H1 (cell line): ENCODE measurements at regions not wholly inside any gene's neighbourhood (a gene's known extent, or its start where the extent isn't known, plus 50 kb on each side); places are given as distances from the start of the nearest gene placed in this dataset.

Experiments used
- CTCF ChIA-PET: fragments of 300-600 bp; sonication (Branson Sonifier 250); formaldehyde crosslinking; loops from one replicate; lab custom pipeline; 2021; ENCODE audit not compliant: partially characterized antibody; lab: Charles Lee
- POLR2A ChIA-PET: fragments of 300-600 bp; sonication (Branson Sonifier 250); formaldehyde crosslinking; loops from one replicate; lab custom pipeline; 2021; ENCODE audit warnings: inconsistent platforms; ENCODE audit not compliant: partially characterized antibody; lab: Charles Lee
- DNase-seq, 2 experiments: peaks; one replicate each; pipeline versions ENCODE4 v3.0.0 to v3.0.0-alpha.2; 2010 to 2022; ENCODE audit warnings: low spot score in 2 of 2, low read depth in 1 of 2, mixed read lengths in 1 of 2
- FAIRE-seq: peaks from 2 replicates; lab custom pipeline; 2011; peaks lifted over from hg19 to GRCh38; lab: Jason Lieb, UNC
- H2AFZ ChIP-seq: 2 replicates; pipeline ENCODE4 v1.8.1; 2012; ENCODE audit warnings: low read length, inconsistent platforms
- H2AK5ac ChIP-seq: 2 replicates; pipeline ENCODE4 v1.6.1; 2013; ENCODE audit warnings: low read depth, low read length
- H2BK120ac ChIP-seq: replicated peaks from 2 replicates; pipeline ENCODE3; 2013; ENCODE audit warnings: low read depth, low read length, inconsistent platforms
- H2BK12ac ChIP-seq: 2 replicates; pipeline ENCODE4 v1.6.1; 2013; ENCODE audit warnings: low read depth, low read length
- H2BK15ac ChIP-seq: 2 replicates; pipeline ENCODE4 v1.6.1; 2013; ENCODE audit warnings: low read length
- H2BK20ac ChIP-seq: 2 replicates; pipeline ENCODE4 v1.6.1; 2013; ENCODE audit warnings: low read length
- H2BK5ac ChIP-seq: 2 replicates; pipeline ENCODE4 v1.6.1; 2013; ENCODE audit warnings: low read depth, low read length
- H3K14ac ChIP-seq: 2 replicates; pipeline ENCODE4 v1.6.1; 2013; ENCODE audit warnings: inconsistent platforms; ENCODE audit not compliant: insufficient read length
- H3K18ac ChIP-seq: 2 replicates; pipeline ENCODE4 v1.6.1; 2013; ENCODE audit warnings: low read length; ENCODE audit errors: extremely low read depth
- H3K23ac ChIP-seq: 2 replicates; pipeline ENCODE4 v1.6.1; 2013; ENCODE audit warnings: inconsistent platforms; ENCODE audit not compliant: insufficient read length
- H3K23me2 ChIP-seq: 2 replicates; pipeline ENCODE4 v1.6.1; 2013; ENCODE audit warnings: low read depth, low read length
- H3K27ac ChIP-seq: 2 replicates; pipeline ENCODE4 v1.6.1; 2011; ENCODE audit warnings: low read depth, low read length, inconsistent platforms
- H3K27me3 ChIP-seq, 4 experiments: replicated peaks in 1 of 4; 1 replicate in 1 of 4; 2 replicates in 3 of 4; pipeline versions ENCODE4 v1.6.1 to v1.8.1; 2011 to 2013; ENCODE audit warnings: low read length in 3 of 4, mild to moderate bottlenecking in 3 of 4, inconsistent platforms in 2 of 4, mixed read lengths in 2 of 4, moderate library complexity in 1 of 4; ENCODE audit not compliant: control insufficient read depth in 3 of 4, insufficient read depth in 3 of 4; ENCODE audit errors: extremely low read depth in 1 of 4
- H3K36me3 ChIP-seq, 4 experiments: 2 replicates each; pipeline versions ENCODE4 v1.6.1 to v1.8.1; 2011 to 2013; ENCODE audit warnings: mild to moderate bottlenecking in 4 of 4, low read length in 3 of 4, moderate library complexity in 2 of 4, control low read depth in 1 of 4, inconsistent platforms in 1 of 4; ENCODE audit not compliant: insufficient read depth in 4 of 4, control insufficient read depth in 2 of 4
- H3K4ac ChIP-seq: replicated peaks from 2 replicates; pipeline ENCODE3; 2013; ENCODE audit warnings: low read length, low read depth, mixed read lengths, inconsistent platforms; ENCODE audit not compliant: insufficient read length
- H3K4me1 ChIP-seq, 4 experiments: replicated peaks in 1 of 4; 1 replicate in 1 of 4; 2 replicates in 3 of 4; pipeline versions ENCODE4 v1.6.1 to v1.8.1; 2011 to 2013; ENCODE audit warnings: low read length in 3 of 4, inconsistent platforms in 2 of 4, mixed read lengths in 1 of 4; ENCODE audit not compliant: insufficient read depth in 4 of 4, control insufficient read depth in 3 of 4
- H3K4me2 ChIP-seq, 2 experiments: 2 replicates each; pipeline versions ENCODE4 v1.6.1 to v1.8.1; 2011 to 2013; ENCODE audit warnings: low read depth in 2 of 2, low read length in 2 of 2, control low read depth in 1 of 2, inconsistent platforms in 1 of 2, mild to moderate bottlenecking in 1 of 2; ENCODE audit not compliant: insufficient read depth in 1 of 2
- H3K4me3 ChIP-seq, 4 experiments: fragments of 200-600, 300-600 bp in 1 of 4; sonication (generic), shearing (Covaris generic), sonication (Bioruptor Twin) in 1 of 4; 2 replicates each; pipeline versions ENCODE4 v1.5.1 to v1.8.1; 2011 to 2016; ENCODE audit warnings: low read length in 4 of 4, low read depth in 3 of 4, control low read depth in 2 of 4, inconsistent platforms in 2 of 4, mild to moderate bottlenecking in 2 of 4, mixed read lengths in 1 of 4, moderate library complexity in 1 of 4; ENCODE audit not compliant: insufficient read depth in 2 of 4; ENCODE audit errors: extremely low read depth in 1 of 4
- H3K56ac ChIP-seq: replicated peaks from 2 replicates; pipeline ENCODE3; 2013; ENCODE audit warnings: low read depth, mild to moderate bottlenecking, mixed read lengths, low read length, inconsistent platforms; ENCODE audit not compliant: insufficient read length
- H3K79me1 ChIP-seq: 2 replicates; pipeline ENCODE4 v1.6.1; 2013; ENCODE audit warnings: low read depth, low read length, control low read depth
- H3K79me2 ChIP-seq, 2 experiments: 2 replicates each; pipeline versions ENCODE4 v1.6.1 to v1.8.1; 2012 to 2013; ENCODE audit warnings: low read length in 2 of 2, mild to moderate bottlenecking in 2 of 2, inconsistent platforms in 1 of 2; ENCODE audit not compliant: insufficient read depth in 2 of 2, control insufficient read depth in 1 of 2
- H3K9ac ChIP-seq, 4 experiments: replicated peaks in 1 of 4; 1 replicate in 1 of 4; 2 replicates in 3 of 4; pipeline versions ENCODE4 v1.6.1 to v1.8.1; 2011 to 2013; ENCODE audit warnings: low read depth in 3 of 4, low read length in 3 of 4, control low read depth in 2 of 4, mild to moderate bottlenecking in 2 of 4, moderate library complexity in 2 of 4, inconsistent platforms in 1 of 4; ENCODE audit errors: extremely low read depth in 1 of 4
- H3K9me3 ChIP-seq, 2 experiments: 2 replicates each; pipeline versions ENCODE4 v1.6.1 to v1.8.1; 2012 to 2013; ENCODE audit warnings: mild to moderate bottlenecking in 2 of 2, moderate library complexity in 2 of 2, control low read depth in 1 of 2, inconsistent platforms in 1 of 2, low read depth in 1 of 2, low read length in 1 of 2, mixed read lengths in 1 of 2; ENCODE audit not compliant: insufficient read depth in 2 of 2
- H4K20me1 ChIP-seq, 2 experiments: replicated peaks in 1 of 2; 2 replicates each; pipeline versions ENCODE3 to v1.8.1; 2011 to 2013; ENCODE audit warnings: inconsistent platforms in 2 of 2, low read length in 2 of 2, mild to moderate bottlenecking in 1 of 2; ENCODE audit not compliant: insufficient read depth in 2 of 2, control insufficient read depth in 1 of 2
- H4K5ac ChIP-seq: 2 replicates; pipeline ENCODE4 v1.6.1; 2013; ENCODE audit warnings: low read length, low read depth, mixed read lengths, inconsistent platforms; ENCODE audit not compliant: insufficient read length
- H4K8ac ChIP-seq: 2 replicates; pipeline ENCODE4 v1.8.0; 2013; ENCODE audit warnings: mild to moderate bottlenecking, moderate library complexity, low read length, inconsistent platforms; ENCODE audit not compliant: insufficient read depth; ENCODE audit errors: extremely low read depth
- H4K91ac ChIP-seq: replicated peaks from 2 replicates; pipeline ENCODE3; 2013; ENCODE audit warnings: low read length, mixed read lengths, inconsistent platforms; ENCODE audit not compliant: insufficient read length
- POLR2A ChIP-seq, 2 experiments: IDR thresholded peaks; 1 replicate in 1 of 2; 2 replicates in 1 of 2; pipeline ENCODE4 v1.6.1; 2011; ENCODE audit warnings: low read depth in 2 of 2, low read length in 2 of 2, mild to moderate bottlenecking in 2 of 2; ENCODE audit errors: control extremely low read depth in 1 of 2
- WGBS, 2 experiments: shearing (Covaris generic) in 1 of 2; methylation state at CpG; one replicate each; pipeline versions ENCODE4 v1.1.6 to v1.1.7; 2013 to 2015; ENCODE audit warnings: low lambda C conversion rate in 2 of 2, mixed read lengths in 2 of 2, inconsistent platforms in 1 of 2, low coverage in 1 of 2, missing lambda C conversion rate in 1 of 2; ENCODE audit not compliant: insufficient replicate concordance in 2 of 2, insufficient coverage in 1 of 2, insufficient read length in 1 of 2; ENCODE audit errors: extremely low coverage in 1 of 2, missing lambda C conversion rate in 1 of 2; 5-methylcytosine and 5-hydroxymethylcytosine counted together
- TF ChIP-seq, protein P1 (sequence below): IDR thresholded peaks from 2 replicates; pipeline ENCODE4 v1.6.1; 2012; ENCODE audit warnings: inconsistent platforms

DNA sequence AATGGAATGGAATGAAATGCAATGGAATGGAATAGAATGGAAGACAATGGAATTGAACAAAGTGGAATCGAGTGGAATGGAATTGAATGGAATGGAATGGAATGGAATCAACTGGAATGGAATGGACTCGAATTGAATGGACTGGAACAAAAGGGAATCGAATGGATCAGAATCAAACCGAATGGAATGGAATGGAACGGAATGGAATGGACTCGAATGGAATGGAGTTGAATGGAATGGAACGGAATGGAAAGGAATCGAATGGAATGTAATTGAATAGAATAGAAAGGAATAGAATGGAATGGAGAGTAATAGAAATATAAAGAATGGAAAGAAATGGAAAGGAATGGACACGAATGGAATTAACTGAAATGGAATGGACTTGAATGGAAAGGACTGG is 475.2 kb upstream of the WSB1 start:
- ChIA-PET CTCF (no interaction called here), POLR2A (no interaction called here)
- H3K9ac ChIP-seq: no peak overlapping the region
- H3K4ac ChIP-seq: no peak overlapping the region
- no peaks in the 10 kb centered on the region for H4K20me1 ChIP-seq
- H3K4me1 ChIP-seq: no peaks in the 10 kb centered on the region
- H2AFZ ChIP-seq: no peak overlapping the region
- no peak overlapping the region for H2BK5ac ChIP-seq
- no peak for FAIRE-seq
- H3K23ac ChIP-seq: no peak overlapping the region
- no peak overlapping the region for H2BK20ac ChIP-seq
- H4K8ac ChIP-seq: no peak overlapping the region
- H2BK12ac ChIP-seq: no peak overlapping the region
- no peak overlapping the region for H4K5ac ChIP-seq
- H3K4me2 ChIP-seq: no peak overlapping the region
- no peak overlapping the region for H3K4me3 ChIP-seq
- H2AK5ac ChIP-seq: no peak overlapping the region
- no peaks in the 10 kb centered on the region for H3K79me1 ChIP-seq
- H3K27ac ChIP-seq: no peak overlapping the region
- H4K91ac ChIP-seq: no peak overlapping the region
- peak in 1 of 2 experiments; percentile 19 for DNase-seq
- no peaks in the 10 kb centered on the region for H3K36me3 ChIP-seq
- H3K18ac ChIP-seq: no peak overlapping the region
- no peak overlapping the region for H3K56ac ChIP-seq
- H2BK15ac ChIP-seq: no peak overlapping the region
- H3K23me2 ChIP-seq: peaks cover 22% of the 10 kb centered on the region; the same call in 1 of the 2 replicates
- H3K9me3 ChIP-seq: peaks cover 20 to 97% of the 10 kb centered on the region in 2 experiments; a peak in 3 of 4 replicates
- WGBS, 2 experiments: 83 to 100% methylated on average over 5 to 9 of the region's 9 CpGs
- TF ChIP-seq POLR2A (IDR thresholded peaks at IDR 0.05; ENCODE audit: control extremely low read depth in 1 of 2, low read depth in 2 of 2, low read length in 2 of 2): no peak
- TF ChIP-seq, protein P1, sequence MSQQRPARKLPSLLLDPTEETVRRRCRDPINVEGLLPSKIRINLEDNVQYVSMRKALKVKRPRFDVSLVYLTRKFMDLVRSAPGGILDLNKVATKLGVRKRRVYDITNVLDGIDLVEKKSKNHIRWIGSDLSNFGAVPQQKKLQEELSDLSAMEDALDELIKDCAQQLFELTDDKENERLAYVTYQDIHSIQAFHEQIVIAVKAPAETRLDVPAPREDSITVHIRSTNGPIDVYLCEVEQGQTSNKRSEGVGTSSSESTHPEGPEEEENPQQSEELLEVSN: no peak
- no peak overlapping the region for H2BK120ac ChIP-seq
- H3K14ac ChIP-seq: no peak overlapping the region
- H3K27me3 ChIP-seq: no peaks in the 10 kb centered on the region
- H3K79me2 ChIP-seq: no peaks in the 10 kb centered on the region
